Thyroid gland (tissue), 4 donors: ENCODE measurements at regions not wholly inside any gene's neighbourhood (a gene's known extent, or its start where the extent isn't known, plus 50 kb on each side); places are given as distances from the start of the nearest gene placed in this dataset.
"Not testable (repeated sequence)": the region's sequence is repeated elsewhere in the genome, so short reads cannot be mapped to it uniquely, and the experiment has no call there.

ENCODE experiments used
- CTCF ChIP-seq, 6 experiments: fragments of 200-600 bp in 3 of 6; fragments of 450-650 bp in 3 of 6; sonication (generic) in 3 of 6; IDR thresholded peaks; one replicate each; pipeline ENCODE4 v1.5.1; 2016 to 2019; ENCODE audit warnings: antibody characterized with exemption in 6 of 6, mild to moderate bottlenecking in 2 of 6, inconsistent platforms in 1 of 6, moderate library complexity in 1 of 6
- POLR2A ChIP-seq, 2 donors: fragments of 450-650 bp; IDR thresholded peaks; one replicate each; pipeline ENCODE4 v1.6.1; 2017; ENCODE audit warnings: antibody characterized with exemption in 2 of 2, mild to moderate bottlenecking in 2 of 2, moderate library complexity in 1 of 2

GRCh38 chr1:144076646-144077045 is 104.9 kb upstream of the FAM72C start:
- TF ChIP-seq CTCF, POLR2A (IDR thresholded peaks at IDR 0.05): not testable (repeated sequence)
